ENCODE measurements at regions not wholly inside any gene's neighbourhood (a gene's known extent, or its start where the extent isn't known, plus 50 kb on each side); places are given as distances from the start of the nearest gene placed in this dataset.

GRCh38 chr14:58738876-58739275 is 101.1 kb downstream of the DACT1 start:
- FAIRE-seq (no peak), ATAC-seq (no peak), DNase-seq (ENCODE audit: low spot score) (no peak)
- 0% methylated on average over 2 of the region's 2 CpGs for WGBS (ENCODE audit: low lambda C conversion rate)
- H3K27ac ChIP-seq (ENCODE audit: extremely low read length, insufficient read depth, low read length) = no peak overlapping the region
- no peaks in the 10 kb centered on the region for H3K27me3 ChIP-seq (ENCODE audit: control insufficient read depth in 1 of 2, insufficient read depth in 2 of 2, low read length in 2 of 2)
- no peak overlapping the region for H3K9ac ChIP-seq (ENCODE audit: insufficient read depth, low read depth, low read length)
- BruUV-seq (replicated peaks) = no TSS peak
- H2AFZ ChIP-seq (ENCODE audit: low read length) = no peak overlapping the region
- ChIA-PET CTCF (ENCODE audit: low intra/inter-chr PET ratio, low total read pairs) (no interaction called here), POLR2A (no interaction called here)
- intact Hi-C loops (cut with micrococcal nuclease; ENCODE audit: unreplicated experiment) (no loop called here), in situ Hi-C loops (cut with HindIII; ENCODE audit: extremely low pct_ligation_motif_present, low pct_unique_long_range_greater_than_20kb) (no loop called here)
- H3K36me3 ChIP-seq (replicated peaks in 1 of 2; ENCODE audit: control insufficient read depth in 1 of 2, insufficient read depth in 2 of 2, low read length in 2 of 2) = no peaks in the 10 kb centered on the region
- no peaks in the 10 kb centered on the region for H3K9me3 ChIP-seq (ENCODE audit: low read length)
- no peaks in the 10 kb centered on the region for H3K4me1 ChIP-seq (ENCODE audit: insufficient read depth, low read length)
- no peaks in the 10 kb centered on the region for H4K20me1 ChIP-seq (ENCODE audit: insufficient read depth, low read length)
- no peak overlapping the region for H3K4me3 ChIP-seq (replicated peaks in 1 of 3; ENCODE audit: insufficient read depth in 1 of 3, low read depth in 2 of 3, low read length in 3 of 3)
- no peak overlapping the region for H3K4me2 ChIP-seq (ENCODE audit: low read depth, low read length)
- no peaks in the 10 kb centered on the region for H3K79me2 ChIP-seq (ENCODE audit: insufficient read depth, low read length)
- TF ChIP-seq CSRNP1 (CRISPR knock-in tag; IDR thresholded peaks at IDR 0.05) (no peak), ZNF326 (CRISPR knock-in tag; IDR thresholded peaks at IDR 0.05; ENCODE audit: borderline replicate concordance) (no peak), ZNF691 (CRISPR knock-in tag; IDR thresholded peaks at IDR 0.05; ENCODE audit: borderline replicate concordance, low read depth) (no peak), THAP9 (CRISPR knock-in tag; IDR thresholded peaks at IDR 0.05; ENCODE audit: borderline replicate concordance) (no peak), SMAD1 (CRISPR knock-in tag; IDR thresholded peaks at IDR 0.05; ENCODE audit: borderline replicate concordance, low read depth) (no peak), ZC3H13 (CRISPR knock-in tag; IDR thresholded peaks at IDR 0.05) (no peak), E2F2 (CRISPR knock-in tag; IDR thresholded peaks at IDR 0.05; ENCODE audit: borderline replicate concordance) (no peak), ZNF12 (CRISPR knock-in tag; IDR thresholded peaks at IDR 0.05) (no peak), CHD4 (IDR thresholded peaks at IDR 0.05; ENCODE audit: borderline replicate concordance, low read length) (no peak), CEBPB (IDR thresholded peaks at IDR 0.05; ENCODE audit: borderline replicate concordance, low read depth, low read length) (no peak), SRSF1 (optimal IDR thresholded peaks at IDR 0.05; ENCODE audit: low read depth, low read length) (no peak), ZKSCAN1 (IDR thresholded peaks at IDR 0.05; ENCODE audit: low read length) (no peak), NONO (IDR thresholded peaks at IDR 0.05) (no peak), NONO (CRISPR knock-in tag; conservative IDR thresholded peaks at IDR 0.05) (no peak)

All from HepG2 (cell line).